NCI-H510A (cell line): ENCODE measurements at regions not wholly inside any gene's neighbourhood (a gene's known extent, or its start where the extent isn't known, plus 50 kb on each side); places are given as distances from the start of the nearest gene placed in this dataset.

ENCODE experiments used
- DNase-seq: peaks from one replicate; lab custom pipeline; 2025; lab: John Stamatoyannopoulos, UW

DNA sequence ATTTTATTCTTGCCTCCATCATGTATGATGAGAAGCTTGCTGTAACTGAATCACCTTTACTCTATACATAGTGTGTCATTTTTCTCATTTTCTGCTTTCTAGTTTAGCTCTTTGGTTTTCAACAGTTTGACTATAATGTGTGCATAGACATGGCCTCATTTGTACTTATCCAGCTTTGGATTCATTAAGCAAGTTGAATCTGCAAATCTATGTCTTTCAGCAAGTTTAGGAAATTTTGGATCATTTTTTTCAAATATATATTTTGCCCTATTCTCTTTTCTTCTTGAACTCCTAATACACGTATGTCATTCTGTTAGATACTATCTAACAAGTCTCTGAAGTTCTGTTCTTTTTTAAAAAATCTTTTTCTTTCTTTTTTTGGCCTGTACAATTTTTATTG is 57.8 kb downstream of the PRLHR start:
- DNase-seq, result no peak

DNA sequence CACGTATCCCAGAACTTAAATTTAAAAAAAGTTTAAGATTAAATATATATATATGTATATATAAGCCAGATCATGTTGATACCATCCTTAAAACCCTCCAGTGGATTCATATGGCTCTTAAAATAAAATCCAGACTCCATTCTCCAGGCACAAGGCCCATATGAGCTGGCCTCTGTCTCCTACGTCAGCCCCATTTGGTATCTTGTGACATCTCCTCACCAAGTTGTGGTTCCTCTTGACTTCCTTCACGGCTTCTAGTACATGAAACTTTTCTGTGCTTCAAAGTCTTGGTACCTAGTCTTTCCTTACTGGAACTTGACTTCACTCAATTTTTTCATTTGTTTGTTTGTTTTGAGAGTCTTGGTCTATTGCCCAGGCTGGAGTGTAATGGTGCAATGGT is 61.3 kb downstream of the PRLHR start:
- DNase-seq, result no peak

DNA sequence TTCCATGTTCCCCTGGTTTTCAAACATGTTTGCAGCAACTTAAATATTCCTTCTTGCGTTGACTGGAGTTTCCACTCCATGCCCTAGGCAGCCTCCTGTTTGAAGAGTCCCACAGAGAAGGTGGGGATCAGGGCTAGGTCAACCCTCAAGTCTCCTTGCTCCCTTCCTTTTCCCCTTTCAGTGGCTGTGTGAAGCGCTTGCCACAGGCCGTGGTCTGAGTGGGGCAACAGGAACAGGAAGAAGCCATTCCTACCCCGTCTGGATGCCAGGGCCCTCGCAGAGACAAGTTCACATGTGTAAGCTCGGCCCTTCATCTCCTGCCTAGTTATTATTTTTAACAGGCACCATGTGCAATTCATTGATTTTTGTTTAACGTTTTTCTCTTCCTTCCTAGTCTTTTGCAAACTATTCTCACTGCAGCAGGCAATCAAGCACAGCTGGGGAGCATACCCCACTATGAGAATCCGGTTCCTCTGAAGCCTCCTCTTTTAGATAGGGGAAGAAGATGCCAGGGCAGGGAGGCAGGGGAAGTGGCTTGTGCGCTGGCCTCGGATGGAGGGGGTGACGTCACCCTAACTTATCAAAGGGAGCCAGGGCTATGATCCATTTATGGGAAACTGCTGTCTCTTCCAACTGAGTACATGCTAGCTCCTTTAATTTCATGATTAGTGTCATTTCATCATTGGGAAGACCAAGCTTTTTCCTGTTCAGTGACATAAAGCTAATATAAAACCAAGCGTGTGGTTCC is 64.2 kb downstream of the PRLHR start:
- DNase-seq, result no peak

DNA sequence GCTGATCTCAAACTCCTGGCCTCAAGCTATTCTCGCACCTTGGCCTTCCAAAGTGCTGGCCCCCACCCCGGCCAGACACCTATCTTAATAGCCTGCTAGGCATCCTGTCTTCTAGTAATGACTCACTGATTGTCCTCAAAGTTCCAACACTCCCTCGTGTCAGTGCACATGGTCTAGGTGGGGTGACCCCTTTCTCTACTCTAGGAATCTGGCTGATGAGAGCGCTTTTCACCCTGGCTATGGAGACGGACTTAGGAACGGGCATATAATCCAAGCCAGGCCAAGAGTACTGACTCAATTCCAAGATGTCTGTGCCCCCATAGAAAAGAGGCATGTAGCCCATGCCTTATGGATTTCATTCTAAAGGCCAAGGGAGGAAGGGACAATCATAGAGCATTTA is 67.0 kb downstream of the PRLHR start:
- DNase-seq, result no peak

DNA sequence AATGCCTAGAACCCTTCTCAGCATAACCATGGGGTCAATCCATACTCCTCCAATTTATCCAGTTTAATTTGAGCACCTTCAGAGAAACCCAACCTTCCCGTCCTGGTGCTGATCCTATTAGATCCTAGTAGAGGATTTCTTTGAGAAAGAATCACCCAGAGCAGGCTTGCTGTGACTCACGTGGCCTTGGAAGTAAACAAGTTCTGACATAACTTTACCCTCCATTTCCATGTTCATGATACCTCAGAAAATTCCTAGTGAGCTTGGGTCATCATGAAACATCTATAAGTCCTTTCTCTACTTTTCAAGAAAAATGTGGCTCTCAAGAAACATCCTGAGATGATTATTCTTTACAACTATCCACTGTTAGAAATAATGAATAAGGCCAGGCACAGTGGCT is 71.7 kb downstream of the PRLHR start:
- DNase-seq, result no peak

DNA sequence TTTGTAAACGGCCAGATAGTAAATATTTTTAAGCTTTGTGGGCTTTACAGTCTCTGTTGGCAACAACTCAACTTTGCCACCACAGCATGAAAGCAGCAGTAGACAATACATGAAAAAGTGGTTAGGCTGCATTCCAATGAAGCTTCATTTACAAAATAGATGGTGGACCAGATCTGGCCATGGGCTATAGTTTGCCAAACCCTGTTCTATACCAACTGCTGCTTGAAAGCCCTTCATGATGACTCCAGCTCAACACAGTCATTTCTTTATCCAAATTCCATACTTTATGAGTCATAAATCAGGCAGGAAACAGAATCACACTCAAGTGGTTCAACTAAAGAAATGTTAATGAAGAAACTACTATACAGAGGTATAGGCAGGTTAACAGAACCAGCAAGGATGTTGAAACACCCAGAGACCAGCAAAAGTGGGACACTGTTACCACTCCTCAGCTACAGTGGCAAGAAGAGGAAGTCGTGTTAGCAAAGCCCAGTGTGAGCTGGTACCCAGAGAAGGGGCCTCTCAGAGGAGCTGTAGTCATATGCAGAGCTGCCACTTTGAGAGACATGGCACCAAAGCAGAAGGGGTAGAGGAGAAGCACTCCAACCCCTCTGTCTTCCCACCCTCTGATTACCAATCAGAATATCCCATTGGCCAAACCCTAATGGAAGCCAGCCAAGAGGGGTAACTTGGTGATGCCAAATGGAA is 72.5 kb downstream of the PRLHR start:
- no peak for DNase-seq

DNA sequence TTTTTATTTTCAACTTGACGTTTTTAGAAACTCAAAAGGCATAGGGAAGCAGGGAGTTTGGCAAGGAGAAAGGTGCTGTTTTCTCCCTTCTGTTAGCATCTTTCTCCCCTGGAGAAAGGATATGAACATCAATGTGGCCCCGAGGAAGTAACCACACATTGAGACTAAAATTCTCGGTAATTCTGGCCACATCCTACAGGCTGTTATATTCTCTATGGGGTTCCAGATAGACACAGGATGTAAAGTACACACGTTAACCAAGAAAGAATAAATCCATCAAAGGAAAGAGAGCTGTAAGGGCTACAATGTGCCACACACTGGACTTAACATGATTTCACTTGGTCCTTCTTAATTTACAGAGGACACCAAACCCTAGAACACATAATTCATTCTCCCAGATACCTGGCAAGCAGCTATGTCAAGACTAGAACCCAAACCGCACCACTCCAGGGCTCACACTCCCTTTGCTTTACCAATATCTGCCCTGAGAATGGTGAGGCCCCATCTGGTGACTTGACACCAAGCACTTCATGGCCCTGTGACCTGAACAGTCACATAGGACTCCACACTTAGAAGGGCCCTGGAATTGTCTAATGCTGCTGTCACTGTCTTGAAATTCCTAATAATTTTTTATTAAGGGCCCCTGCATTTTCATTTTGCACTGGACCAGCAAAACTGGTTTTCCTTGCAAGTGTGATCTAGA is 73.9 kb downstream of the PRLHR start:
- no peak for DNase-seq

DNA sequence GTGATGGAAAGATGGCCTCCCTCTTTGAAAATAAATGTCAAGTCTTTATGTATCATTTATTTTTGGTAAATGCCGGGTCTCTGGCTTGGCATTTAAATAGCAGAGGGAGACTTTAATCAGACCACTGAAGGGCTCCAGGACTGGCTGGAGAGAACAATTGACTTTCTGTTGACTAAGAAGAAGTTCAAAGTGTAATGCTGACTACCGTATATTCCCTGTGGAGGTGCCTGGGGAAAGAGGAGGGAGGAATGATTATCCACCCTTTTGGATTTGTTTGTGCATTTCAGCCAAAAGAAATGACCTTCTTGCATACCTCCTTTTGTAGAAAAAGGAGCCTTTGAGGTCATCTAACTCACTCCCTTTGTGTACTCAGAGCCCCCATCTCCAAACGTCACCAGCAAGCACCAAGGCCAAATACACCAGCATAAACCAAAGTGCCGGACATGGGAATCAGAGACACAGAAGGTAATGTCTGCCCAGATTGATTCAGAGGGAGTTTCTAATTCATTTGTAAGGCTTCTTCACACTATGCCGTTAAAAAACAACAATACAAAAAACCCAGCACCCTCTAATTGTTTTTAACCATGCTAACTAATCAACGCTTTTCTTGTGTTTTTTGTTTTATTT is 75.2 kb downstream of the PRLHR start:
- no peak for DNase-seq

DNA sequence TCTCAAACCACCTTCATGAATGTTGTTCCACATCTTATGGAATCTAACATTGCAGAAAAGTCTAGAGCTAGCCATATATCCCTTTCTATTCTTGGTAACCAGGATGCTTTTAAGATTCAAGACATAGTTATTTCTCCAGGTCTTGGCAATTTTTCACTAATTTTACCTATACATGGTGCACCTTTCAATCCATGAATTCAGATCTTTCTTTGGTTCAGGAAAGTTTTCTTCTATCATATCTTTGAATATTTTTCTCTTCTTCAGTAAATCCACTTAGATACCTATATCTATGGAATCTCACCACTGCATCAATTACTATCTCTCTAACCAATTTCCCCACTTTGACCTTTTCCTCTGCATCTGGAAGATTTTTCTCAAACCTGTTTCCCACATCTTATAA is 77.4 kb downstream of the PRLHR start:
- DNase-seq, result no peak

DNA sequence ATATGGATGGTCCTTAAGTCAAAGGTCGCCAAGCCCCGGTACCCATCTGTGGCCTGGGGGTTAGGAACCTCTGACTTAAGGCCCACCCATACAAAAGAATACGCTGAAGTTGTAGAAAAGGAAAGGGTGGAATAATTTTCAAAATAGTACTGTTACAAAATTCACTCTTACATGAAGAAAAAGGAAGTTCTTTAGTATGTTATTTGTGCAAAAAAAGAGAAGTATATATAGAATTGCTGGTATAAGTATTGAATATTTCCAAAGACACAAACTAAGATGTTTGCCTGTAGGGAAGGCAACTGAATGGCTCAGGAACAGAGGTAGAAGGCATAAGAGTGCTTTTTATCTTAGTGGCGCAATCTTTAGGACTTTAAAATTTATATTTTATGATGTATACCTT is 78.7 kb downstream of the PRLHR start:
- no peak for DNase-seq

DNA sequence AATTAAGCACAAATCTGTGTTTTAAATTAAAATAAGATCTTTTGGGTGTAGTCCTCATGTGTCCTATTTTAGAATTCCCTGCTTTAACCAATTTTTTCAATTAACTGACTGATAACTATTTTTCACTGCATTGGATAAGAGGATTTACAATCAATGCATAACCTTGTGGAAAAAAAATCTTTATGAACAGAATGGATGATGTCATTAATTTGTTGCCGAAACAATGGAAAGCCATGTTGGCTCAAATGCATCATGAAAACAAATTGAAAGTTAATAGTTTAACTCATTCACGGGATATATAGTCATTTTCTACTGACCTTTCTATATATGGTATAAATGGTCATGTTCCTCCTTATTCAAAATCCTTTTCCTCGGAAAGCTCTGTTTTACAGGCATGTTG is 82.3 kb downstream of the PRLHR start:
- DNase-seq, result no peak

DNA sequence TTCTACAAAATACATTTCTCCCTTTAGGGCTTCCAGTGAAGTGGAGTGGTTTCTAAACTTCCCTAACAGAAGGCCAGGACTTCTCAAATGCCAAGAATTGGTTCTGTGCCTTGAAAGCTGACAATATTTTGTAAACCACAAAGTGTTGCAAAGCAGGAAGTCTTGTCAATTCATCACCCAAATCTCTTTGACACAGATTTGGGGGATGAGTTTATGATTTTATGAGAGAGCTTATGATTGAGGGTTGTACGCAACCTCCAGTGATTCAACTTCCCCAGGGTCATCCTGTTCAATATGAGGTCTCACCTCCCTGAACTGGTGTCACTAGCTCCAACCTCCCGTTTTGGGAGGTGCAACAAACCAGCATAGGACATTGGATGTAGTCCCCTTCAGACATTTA is 83.7 kb downstream of the PRLHR start:
- no peak for DNase-seq

DNA sequence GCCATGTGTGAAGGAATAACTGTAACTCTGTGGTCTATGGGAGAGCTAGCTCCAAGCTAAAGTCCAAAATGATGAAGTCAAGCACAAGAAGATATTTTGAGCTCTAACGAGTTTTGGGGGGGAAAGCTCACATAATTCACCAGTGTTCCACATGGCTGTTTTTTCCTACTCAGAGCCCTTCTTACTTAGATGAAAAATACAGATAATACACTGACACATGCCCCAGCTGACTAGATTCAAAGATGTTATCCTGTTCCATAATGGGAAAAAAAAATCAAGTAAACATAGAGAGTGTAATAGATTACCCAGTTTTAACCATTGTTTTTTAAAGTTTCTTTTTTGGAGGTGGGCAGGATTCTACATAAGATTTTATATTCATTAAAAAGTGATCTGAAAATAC is 86.6 kb downstream of the PRLHR start:
- DNase-seq, result no peak

DNA sequence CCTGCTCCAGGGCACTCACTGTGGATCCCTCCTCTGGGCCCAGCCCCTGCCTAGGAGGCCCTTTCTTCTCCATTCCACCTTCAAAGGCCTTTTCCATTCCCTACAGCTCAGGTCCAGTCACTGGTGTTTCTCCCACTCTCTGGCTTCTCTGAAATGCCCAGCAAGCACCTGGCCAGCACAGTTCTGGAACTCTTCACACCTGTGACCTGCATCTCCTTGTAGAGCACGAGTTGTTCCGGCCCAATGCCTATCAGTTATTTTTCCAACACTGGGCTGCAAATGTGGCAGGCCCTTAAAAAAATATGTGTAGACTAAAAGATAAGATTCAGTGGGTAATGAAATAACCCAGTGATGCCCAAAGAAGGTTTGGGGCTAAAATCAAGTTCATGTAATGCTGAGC is 87.1 kb downstream of the PRLHR start:
- no peak for DNase-seq

DNA sequence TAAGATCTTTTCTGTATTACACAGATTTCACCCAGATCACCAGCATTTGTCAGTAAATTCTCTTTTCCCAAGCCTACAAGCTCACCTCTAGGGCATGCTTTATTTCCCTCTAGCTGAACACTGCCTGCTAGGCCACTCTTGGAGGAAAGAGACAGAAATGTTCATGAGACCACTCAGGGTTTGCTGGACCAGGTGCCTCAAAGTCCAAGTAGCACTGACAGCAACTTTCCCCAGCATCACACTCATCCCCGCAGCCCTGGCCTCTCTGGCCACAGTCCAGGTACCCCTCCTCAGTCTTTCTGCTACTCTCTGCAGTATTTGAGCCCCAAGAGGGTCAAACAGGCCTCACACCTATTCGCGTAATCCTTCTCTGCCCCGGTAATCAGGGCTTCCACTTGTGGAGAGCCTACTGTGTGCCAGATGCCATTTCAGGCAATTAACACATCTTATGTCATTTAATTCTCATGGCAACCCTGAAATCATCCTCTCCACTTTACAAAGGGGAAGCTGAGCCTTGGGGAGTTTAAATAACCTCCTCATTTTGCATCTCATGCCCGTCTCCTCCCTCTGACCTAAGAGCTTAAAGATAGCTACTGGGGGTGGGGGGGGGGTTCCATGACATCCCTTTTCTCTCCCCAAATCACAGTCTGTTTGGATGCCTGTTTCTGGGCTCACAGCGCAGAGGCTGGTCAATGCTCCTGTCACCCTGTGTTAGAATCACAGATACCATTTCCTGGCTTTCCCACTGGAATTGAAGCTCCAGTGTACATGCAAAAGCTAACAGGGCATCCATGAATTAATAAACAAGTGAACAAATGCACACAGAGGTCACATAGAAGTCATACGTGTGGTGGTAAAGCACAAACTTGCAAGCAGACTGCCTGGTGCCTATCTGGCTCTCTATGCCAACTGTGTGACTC is 88.5 kb downstream of the PRLHR start:
- DNase-seq, result no peak

DNA sequence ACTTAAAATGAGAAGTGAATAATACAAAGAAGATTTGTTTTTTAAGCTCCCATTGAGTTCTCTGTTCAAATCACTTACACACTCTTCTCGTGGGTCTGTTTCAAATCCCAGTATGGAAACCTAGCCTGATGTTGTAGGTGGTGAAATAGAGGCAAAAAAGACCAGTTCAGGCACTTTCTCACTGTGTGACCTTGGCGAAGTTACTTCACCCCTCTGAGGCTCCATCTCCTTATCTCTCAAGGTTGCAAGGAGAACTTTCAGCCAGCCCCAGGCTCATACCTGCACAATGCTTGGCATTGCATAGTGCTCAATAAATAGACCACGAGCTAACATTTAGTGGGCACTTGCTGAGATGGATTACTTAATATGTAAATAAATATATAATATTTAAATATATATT is 90.1 kb downstream of the PRLHR start:
- no peak for DNase-seq

DNA sequence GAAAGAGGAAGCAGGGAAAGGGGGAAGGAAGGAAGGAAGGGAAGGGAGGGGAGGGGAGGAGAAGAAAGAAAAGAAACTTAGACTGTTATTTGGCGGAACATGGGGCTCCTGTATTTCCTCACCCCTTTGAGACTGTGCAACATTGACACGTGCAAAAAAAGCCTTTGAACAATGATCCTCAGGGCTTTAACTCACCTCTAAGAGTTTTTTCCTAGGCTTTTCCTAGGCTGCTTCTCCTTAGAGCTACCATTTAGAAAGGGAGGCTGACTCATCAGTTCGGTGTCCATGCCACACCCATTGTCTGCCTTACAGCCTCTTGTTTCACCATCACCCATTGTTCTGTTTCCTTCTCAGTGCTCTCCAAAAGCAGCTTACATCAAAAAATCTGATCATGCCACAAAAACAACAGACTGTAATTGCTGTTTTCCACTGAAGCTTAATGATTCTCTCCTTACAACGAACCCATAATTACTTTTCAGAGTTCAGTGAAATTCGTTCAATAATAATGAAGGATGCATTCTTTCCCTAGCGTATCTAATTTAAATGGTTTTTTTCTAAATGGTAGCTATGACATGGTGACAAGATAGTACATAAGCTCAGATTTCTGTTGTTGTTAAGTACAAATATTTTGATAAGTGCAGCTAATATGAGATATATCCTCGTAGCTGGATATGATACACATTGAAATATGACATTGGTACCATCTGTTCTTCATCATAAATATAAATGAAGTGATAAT is 90.8 kb downstream of the PRLHR start:
- no peak for DNase-seq

DNA sequence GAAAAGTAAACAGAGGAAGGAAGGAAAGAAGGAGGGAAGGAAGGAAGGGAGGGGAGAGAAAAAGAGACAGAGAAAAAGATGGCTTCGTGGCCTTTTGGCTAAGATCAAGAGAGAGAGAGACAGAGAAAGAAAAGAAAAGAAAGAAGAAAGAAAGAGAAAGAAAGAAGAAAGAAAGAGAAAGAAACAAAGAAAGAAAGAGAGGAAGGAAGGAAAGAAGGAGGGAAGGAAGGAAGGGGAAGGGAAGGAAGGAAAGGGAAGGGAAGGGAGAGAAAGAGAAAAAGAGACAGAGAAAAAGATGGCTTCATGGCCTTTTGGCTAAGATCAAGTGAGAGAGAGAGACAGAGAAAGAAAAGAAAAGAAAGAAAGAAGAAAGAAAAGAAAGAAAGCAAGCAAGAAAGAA is 91.4 kb downstream of the PRLHR start:
- no peak for DNase-seq

DNA sequence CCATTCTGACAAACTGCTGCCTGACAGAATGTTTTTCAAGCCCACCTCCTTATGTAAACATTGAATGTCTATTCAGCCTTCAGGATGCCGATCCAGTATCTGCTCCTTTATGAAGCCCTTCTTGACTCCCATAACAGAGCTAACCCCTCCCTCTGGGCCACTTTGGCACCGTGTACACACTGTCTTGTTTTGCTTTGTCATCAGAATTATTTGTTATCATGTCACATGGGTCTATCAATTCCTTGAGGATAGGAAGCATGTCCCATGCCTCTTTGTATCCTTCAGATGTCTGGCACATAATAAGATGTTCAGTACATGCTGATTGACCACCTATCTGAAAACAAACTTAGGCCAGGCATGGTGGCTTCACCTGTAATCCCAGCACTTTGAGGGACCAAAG is 92.3 kb downstream of the PRLHR start:
- no peak for DNase-seq

DNA sequence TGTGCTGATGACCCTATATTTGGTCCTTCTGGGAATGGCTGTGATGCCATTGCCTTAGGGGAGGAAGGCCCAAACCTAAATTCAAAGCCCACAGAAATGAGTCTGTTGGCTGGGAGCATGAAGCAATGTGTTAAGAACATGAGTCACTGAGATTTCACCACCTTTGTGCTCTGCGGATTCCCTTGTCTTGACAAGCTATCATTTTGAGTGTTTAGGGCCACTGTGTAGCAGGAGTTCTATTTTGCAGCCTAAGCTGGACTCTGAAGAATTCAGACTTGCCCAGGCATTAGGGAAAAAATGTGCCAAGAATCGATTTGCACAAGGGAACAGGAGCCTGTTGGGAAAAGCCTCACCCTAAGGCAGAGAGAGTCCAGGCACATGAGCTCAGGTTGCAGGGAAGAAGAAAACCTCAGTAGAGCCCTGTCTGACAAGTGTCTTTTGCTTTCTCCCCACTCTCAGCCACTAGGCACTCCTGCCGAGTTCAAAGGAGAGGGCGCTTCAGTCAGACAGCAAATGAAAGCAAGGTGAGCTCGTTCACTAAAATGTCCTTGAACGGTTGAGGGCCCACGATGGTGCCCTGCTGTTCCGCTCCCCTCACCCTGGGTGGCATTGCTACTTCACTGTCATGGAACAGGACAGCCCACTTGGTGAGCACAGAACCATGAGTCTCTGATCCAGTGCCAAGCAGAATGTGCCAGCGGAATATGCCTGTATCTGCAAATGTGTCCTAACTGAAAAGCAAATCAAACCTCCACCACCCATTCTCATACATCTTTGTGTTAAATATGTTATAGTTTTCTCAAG is 93.6 kb downstream of the PRLHR start:
- DNase-seq, result no peak
